Right lung (tissue), 2 donors: ENCODE measurements at regions not wholly inside any gene's neighbourhood (a gene's known extent, or its start where the extent isn't known, plus 50 kb on each side); places are given as distances from the start of the nearest gene placed in this dataset.
A peak's percentile ranks its signal among the peaks of the same experiment; 100 is the strongest.

ENCODE experiments used
- DNase-seq, 2 donors: peaks; one replicate each; pipeline ENCODE4 v3.0.0-alpha.2; 2013

DNA sequence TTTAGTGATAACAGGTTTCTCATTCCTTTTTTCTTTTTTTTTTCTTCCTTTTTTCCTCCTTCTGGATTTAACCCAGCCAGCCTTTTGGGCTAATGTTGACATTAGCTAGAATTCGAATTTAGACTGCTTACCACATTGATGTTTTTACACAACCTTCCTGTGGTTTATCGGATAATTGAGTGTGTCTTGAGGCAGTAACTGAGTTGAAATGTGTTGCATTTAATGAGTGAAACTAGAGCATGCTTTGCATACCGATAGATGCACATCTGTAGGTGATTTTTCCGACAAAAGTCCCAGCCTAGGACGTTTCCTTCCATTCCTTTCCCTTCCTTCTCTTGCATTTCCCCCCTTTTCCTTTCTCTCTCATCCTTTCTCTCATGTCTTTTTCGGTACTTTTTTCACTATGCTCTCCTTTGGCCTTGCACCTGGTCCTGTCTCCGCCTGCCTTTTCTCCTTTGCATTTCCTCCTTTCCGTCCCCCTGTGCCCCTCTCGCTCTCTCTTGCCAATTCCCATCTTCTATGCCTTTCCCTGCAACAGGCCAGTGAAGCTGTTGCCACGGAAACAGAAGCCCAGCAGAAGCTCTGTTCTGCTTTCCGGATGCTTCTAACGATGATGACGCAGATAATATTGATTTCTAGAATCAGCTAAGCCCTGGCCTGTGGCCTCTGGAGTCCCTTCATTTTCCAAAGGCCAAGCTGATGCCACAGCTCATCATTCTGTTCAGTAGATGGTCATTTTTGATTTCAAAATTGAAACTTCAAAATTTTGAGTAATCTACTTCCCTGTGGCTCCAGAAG is 76.1 kb downstream of the SLC25A47 start:
- no peak for DNase-seq

DNA sequence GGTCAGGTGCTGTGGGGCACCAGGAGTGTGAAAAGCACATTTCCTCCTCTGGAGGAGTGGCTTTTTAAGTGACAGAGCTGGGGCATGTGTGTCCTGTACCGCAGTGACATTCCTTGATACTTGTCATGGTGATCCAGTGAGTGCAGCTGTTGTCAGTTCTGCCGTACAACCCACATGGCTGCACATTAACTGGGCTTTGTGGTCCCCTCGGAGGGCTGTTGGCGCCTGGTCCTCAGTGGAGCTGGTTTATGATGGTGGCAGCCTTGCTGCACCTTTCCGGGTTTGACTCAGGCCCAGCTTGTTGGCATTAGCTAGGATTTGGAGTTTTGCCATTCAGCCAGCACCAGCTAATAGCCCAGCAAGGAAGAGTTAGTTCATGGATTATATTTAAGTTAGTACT is 77.0 kb downstream of the SLC25A47 start:
- DNase-seq = no peak

DNA sequence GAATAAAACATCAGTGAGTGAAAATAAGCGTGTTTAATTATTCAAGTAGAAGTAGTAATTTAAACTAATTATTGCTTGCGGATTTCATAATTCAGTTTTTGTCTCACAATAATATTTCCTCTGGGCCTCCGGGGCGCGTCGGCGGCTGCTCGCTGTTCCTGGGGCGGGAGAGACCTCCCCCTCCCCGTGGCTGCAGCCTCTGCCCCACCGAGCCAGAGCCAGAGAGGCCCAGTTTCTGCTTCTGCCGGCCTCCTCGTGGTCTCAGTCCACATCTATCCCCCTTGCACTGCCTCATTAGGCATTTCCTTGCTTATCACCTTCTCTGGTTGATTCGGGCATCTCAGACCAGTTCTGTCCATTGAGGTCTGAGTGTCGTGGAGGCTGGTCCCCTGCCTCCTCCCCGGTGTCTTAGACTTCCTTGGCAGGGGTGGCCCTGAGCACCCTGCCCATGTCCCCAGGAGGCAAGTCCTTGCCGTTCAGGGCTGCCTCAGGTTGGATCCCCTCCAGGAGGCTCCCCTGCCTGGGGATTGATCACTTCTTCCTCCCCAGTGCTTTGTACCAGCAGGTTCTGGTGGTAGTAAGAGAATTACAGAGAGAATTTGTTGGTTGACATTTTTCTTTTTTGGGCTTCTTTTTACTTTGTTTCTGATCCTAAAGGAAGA is 78.0 kb downstream of the SLC25A47 start:
- no peak for DNase-seq

DNA sequence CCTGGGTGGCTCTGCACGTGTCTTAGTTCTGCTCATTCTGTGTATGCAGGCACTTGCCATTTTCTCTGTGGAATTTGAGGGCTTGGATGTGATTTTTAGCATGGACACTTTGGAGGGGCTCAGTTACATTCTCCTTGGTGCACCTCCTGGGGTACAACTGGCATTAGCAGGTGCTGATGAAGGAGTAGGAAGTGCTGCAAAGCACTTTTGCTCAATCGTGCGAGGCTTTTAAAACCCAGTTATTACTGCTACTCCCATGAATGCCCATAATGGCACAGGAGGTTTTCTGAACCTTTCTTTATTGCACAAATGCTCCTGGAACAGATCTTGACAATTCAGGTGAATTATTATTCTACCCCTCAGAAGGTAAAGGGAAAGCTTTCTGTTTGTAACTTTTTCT is 78.7 kb downstream of the SLC25A47 start:
- DNase-seq = no peak

DNA sequence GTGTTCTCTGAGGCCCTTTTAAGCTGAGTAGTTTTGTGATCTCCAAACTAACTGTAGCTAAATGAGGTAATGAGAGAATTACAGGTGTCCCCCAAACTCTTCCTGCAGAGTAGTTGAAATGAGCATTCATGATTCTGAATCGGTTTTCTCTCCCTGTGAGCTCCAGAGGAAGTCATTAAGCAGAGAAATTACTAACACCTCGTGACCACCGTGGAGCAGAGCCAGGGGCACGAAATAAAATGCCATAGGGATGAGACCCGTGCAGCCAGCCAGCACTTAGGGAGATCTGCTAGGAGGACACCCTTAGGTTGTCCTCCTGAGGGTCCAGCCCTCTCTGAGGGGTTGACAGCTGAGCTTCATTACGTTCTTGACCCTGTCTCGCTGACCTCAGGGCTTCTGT is 79.5 kb downstream of the SLC25A47 start:
- no peak for DNase-seq

DNA sequence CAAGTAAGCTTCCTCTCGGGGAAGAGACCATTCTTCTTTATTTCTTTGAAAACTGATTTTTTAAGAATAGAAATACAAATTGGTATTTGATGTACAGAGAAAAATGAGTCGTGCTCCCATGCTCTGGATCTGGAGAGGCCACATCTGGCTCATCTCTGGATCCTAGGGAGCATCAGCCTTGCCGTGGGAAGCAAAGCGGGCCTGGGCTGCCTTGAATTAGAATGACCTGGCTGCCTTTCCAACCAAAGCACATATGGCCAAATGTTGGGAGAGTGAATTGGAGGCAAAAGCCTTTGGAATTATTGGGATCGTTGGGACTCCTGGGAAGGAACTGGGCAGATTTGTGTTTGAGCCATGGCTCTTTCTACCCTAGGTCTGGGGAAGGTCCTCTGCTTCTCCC is 80.0 kb downstream of the SLC25A47 start:
- no peak for DNase-seq

DNA sequence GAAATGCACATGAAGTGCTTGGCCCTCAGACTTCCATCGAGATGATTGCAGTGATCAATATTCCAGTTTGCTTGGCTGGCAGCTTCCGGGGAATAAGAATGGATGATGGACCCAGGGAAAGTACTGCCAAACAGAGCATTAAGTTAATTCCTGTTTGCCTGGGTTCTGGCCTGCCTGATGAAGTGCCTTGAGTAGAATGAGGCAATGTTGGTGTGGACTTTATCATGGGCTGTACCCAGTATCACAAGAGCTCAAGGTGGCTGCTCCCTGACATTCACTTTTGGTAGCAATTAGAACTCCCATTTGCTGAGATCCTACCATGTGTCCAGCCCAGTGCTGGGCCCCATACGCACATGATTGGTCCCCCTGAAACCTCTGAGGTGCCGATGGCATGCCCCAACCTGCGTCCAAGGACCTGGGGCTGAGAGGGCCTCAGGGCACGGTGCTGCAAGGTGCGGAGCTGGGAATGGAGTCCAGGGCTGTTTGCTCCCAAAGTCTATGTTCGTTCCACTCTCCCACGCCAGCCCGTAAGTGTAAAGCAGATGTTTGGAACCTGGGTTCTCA is 80.7 kb downstream of the SLC25A47 start:
- no peak for DNase-seq

DNA sequence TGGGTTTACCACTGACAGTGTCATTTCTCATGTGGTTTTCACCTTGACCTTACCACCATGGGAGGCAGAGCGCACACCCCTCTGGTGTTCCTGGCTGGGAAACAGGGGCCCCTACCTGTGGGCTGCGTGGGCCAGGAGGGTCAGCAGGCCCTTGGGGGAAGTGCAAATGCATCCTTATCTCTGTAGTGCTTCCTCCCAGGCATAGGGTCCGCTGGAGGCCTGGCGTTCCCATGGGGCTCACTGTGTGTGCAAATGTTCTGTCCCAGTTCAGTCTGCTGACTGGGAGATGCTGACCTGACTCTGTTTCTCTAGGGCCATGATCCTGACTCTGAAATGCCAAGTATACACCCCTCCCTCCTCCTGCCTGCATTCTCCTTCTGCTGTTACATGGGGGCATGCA is 81.3 kb downstream of the SLC25A47 start:
- no peak for DNase-seq

DNA sequence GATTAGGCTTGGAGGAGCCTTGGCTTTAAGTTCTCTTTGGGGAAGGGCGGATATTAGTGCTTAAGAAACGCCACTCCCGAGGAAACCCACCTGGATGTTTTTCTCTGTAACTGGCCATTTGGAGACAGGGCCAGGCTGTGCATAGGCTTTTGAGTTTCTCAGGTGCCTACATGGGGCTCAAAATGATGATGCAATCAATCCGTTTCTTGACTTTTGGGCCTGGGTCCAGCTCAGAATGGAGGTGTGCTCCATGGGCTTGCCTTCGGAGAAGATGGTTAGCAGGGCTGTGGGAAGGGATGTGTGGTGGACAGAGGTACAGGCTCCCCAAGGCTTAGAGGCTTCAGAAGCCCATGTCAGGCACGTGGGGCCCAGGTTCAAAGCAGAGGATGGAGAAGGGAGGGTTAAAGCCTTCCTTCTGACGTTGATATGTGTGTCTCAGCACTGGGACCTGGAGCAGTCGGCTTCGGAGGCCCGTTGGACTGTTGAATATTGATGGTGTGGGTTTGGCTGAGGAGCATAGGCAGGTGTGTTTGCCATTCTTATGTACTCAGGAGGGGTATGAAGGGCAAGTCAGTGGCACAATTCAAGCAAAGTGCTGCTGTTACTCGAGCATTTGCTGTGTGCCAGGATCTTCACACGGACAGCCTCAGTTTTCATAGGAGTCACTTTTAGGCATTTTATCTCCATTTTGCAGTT is 82.8 kb downstream of the SLC25A47 start:
- DNase-seq = no peak

DNA sequence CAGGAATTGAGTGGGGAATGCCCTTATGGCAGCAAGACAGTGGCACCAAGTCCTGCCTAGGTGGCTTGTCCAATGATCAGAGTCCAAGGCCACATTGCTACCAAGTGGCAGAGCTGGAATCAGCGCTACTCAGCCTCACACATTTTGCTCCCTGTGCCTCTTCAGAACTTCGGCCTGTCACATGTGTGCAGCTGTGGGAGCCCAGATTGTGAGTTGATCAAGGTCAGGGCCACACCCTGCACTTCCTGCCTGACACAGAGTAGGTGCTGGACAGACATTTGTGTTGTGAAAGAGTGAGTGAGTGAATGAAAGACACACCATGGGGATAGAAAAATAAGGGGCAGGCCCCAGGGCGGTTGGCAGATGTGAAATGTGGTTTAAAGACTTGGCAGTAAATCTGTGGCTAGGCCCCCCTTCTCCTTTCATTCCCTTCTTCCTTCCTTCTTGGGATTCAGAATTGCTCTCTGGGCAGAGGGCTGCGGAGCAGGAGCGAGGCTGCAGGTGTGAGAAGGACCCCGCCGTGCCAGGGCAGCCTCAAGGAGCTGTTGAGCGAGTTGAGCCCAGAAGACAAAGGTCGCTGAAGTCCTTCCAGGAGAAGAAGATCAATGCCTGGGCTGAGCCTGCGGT is 83.5 kb downstream of the SLC25A47 start:
- DNase-seq = no peak

DNA sequence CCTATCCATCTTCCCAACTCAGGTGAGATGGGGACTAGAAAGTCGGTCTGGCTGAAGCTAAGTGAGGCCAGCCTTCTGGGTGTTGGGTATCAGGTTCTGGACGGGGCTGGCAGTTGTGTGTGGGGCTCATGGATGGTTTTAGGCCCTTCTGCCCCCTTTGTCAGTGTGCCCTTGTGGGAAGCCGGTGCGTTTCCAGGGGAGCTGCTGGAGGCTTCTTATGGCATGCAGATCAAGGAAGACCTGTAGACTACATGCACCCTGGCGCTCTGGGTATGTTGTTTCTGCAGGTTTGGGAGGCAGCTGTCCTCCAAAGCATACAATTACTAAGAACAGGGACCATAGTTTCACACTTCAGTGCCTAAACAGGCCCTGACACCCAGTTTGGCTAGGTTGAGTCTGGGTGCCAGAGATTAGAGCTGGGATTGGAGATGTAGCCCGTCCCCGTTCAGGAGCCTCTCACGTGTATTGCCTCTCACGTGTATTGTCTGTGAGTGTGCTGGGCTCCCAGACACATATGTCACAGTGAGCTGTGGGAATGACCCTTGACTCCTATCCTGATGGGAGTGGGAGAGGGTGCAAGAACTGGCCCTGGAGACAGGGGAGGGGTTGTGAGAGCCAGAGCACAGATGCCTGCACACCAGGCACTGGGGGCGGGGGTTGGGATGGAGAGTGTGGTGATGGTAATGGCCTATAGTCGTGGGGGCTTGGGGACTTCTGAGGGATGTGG is 84.4 kb downstream of the SLC25A47 start:
- DNase-seq = no peak

DNA sequence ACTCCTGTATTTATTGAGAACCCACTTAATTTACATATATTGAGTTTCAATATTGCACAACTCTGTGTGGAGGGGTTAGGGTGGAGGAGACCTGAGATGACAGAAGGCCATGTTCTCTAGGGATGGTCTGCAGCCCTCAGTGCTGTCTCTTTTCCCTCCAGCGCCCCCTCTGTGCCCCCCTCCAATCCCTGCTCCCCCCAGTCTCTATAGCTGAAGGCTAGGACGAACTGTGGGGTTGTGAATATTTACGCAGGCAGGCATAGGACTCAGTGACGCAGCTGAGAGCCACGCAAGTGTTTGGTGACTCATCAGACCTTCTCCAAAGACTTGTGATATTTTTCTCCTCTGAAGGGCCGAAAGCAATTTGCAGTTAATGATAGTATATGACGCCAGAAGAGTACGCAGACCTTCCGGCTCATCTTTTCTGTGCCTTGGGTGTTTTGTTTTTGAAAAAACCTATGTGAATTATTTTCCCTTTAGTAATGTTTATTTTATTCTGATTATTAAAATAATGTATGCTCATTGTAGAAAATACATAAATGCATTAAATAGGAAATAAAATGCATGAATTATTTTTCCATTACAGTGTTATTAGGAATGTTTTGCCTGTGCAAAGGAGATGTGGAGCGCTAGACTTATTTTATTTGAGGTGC is 85.3 kb downstream of the SLC25A47 start:
- no peak for DNase-seq

DNA sequence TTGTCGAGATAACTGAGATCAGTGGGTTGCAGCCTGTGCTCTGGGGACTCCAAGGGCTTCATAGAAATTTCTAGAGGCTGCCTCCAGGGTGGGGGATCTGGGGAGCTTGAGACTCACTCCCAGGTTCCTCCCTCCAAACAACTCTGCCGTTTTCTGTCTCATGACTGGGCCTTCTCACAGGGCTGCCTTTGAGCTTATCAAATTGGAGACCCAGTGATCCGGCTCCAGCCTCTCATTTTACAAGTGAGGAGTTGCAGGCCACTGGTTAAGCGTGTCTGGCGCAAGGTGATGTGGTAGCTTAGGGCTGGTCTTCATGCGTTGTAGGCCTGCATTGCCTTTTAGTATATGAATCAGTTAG is 85.8 kb downstream of the SLC25A47 start:
- DNase-seq = no peak

DNA sequence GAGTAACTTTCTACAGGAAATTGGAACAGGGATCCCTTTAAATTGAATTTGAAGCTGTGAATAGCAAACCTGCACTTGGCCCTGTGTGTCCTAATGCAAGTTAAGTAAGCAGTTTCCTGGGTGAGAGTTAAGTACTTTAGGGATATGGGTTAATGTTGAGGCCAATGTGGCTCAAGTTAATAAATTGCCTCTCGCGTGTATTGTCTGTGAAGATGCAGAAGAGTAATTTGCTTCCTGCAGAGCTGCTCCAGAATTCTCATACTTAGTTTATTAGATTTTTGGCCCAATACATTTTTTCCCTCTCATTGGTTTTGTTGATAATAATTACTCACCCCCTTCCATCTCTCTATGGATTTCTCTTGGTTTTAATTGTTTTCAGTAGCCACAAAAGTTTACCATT is 86.5 kb downstream of the SLC25A47 start:
- DNase-seq = no peak

DNA sequence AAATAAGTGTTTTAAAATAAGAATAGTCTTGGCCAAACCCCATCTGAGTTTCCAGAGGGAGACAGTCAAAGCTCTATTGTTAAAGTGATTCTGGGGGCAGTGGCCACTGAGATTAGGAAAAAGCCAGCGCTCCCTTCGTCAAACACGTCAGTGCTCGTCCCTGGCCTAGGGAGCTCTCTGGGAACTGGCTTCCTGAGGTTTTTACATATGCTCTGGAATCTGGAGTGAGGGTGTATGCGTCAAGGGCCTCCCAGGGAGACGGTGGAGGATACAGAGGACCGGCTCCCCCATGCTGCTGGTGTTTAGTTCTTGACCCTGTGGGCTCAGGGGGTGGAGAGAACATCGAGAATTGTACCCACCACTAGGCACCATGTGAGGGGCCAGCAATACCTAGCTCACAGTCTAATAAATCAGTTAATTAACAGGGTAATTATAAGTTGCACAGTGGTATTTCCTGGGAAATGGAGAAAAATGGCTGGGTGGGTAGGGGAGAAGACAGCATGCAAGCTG is 87.0 kb downstream of the SLC25A47 start:
- no peak for DNase-seq

DNA sequence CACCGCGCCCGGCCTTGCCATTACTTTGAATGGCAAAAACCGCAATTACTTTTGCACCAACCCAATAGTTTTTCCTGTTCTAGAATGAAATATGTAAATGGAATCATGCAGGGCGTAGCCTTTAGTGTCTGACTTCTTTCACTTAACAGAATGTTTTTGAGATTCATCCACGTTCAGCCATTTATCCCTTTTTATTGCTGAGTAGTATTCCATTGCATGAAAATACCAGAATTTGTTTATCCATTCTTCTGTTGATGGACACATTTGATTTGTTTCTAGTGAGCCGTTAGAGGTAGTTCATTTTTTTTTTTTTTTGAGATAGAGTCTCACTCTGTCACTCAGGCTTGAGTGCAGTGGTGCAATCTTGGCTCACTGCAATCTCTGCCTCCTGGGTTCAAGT is 90.6 kb downstream of the SLC25A47 start:
- DNase-seq = no peak

DNA sequence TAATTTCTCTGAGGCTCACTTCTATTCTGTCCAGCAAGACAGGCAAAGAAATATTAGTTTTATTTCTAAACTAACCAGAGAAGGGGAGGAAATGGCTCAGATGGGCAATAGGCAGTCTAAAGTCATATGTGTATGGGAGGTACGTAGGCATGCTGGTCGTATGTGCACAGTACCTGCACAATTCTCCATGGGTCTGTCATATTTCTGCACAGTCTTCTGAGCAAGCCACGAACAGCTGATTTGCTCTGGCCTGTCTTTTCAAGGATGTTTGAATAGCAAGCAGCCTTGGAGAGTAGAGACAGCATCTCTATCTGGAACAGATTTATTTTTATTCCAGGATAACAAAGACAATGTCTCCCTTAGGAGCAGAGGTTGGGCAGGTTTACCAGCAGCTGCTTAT is 92.1 kb downstream of the SLC25A47 start:
- no peak for DNase-seq

DNA sequence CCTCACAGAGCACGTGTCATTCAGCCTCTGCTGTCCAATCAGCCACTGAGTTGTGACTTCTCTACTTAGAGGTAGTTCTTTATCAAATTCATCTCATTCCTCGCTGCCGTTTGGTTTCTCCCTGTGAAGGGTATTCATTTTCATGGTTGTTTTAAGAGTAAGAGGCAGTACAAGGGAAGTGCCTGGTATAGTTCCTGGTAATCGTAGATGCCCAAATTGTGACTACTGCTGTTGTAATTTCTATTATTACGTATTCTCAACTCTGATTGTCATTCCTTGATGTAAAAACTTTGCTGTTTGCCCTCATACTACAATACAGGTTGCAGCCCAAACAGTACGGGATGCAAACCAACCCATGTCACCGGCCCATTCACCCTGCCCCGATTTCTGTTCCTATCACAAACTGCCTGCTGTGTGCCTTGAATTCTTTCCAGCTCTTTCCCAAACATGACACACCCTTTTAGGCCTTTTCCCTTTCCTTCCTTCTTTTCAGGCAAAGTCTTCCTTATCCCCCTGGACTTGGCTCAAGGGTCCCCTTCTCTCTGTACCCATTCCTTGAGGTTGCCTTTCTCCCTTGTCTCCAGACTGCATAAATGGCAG is 93.0 kb downstream of the SLC25A47 start:
- DNase-seq = no peak

DNA sequence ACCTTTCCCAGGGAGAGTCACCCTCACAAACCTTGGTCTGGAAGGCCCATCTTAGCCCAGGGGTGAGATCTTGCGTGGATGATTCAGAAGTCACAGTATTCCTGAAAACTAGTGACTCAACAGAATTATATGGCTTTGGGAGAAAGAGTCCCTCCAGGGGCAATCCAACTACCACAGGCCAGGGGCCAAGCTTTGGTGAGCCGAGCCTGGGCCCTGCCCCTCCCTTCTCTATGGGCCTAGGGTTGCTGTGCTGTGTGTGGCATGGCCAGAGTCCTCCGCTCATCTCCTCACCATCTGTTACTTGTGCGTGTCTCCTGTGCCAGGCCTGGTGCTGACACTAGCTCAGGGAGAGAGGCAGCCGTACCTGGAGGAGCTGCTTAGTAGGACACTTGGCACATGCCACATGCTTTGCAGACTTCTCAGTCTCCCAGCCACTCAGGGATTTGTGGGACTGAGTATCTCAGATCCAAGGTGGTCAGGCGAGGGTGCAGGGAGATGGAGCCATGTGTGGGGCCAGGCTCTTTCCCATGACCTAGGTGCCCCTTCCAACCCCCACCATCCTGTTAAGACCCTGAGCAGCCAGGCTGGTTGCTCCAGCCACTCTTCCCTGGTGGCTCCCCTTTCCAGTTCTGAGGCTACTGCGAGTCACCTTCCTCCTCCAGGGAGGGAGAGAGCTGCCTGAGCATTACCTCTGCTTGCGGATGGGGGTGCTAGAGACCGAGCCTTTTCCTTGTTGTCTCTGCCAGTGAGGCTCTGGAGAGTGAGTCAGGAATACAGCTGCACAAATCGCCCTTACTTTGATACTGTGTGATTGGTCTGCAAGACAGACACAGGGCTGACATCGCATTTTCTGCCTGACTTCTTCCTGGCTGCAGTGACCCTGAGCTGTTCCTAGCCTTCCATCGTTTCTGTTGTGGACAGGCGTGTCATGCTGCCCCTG is 94.1 kb downstream of the SLC25A47 start:
- DNase-seq = peak in 1 of 2 donors; percentile 36
